Colonic mucosa (tissue), 4 donors: ENCODE measurements at regions not wholly inside any gene's neighbourhood (a gene's known extent, or its start where the extent isn't known, plus 50 kb on each side); places are given as distances from the start of the nearest gene placed in this dataset.

Source experiments
- DNase-seq: peaks from one replicate; pipeline ENCODE4 v3.0.0-alpha.2; 2020
- H3K27ac ChIP-seq: fragments of 200-600 bp; one replicate; pipeline ENCODE4 v1.8.0; 2021
- H3K27me3 ChIP-seq: fragments of 200-600 bp; one replicate; pipeline ENCODE4 v1.8.0; 2021
- H3K36me3 ChIP-seq: fragments of 200-600 bp; one replicate; pipeline ENCODE4 v1.8.0; 2021
- H3K4me1 ChIP-seq: fragments of 200-600 bp; one replicate; pipeline ENCODE4 v1.8.0; 2021; ENCODE audit warnings: mild to moderate bottlenecking
- H3K4me3 ChIP-seq: fragments of 200-600 bp; one replicate; pipeline ENCODE4 v1.8.0; 2021
- H3K9ac ChIP-seq, 2 donors: one replicate each; pipeline ENCODE4 v1.7.0; 2013; ENCODE audit warnings: control low read depth in 2 of 2, low read depth in 2 of 2, low read length in 2 of 2
- H3K9me3 ChIP-seq: fragments of 200-600 bp; one replicate; pipeline ENCODE4 v1.8.0; 2021
- CTCF ChIP-seq: fragments of 200-600 bp; IDR thresholded peaks from one replicate; pipeline ENCODE4 v1.8.0; 2022; ENCODE audit warnings: antibody characterized with exemption, mild to moderate bottlenecking
- intact Hi-C: fragments of 100-400 bp; cut with DNase I; formaldehyde crosslinking; loops from one replicate; pipeline ENCODE4 v1.14.1; 2022
- donor health status: healthy.
- donor health status: DM: no; HTN: no; CAD: no.
- donor health status: DM: no; HTN: no; CAD: no.

- no peaks in the 10 kb centered on the region for H3K9me3 ChIP-seq
- H3K9ac ChIP-seq = no peak overlapping the region
- no peak for TF ChIP-seq CTCF
- H3K36me3 ChIP-seq = no peaks in the 10 kb centered on the region
- no peaks in the 10 kb centered on the region for H3K4me1 ChIP-seq
- no peak overlapping the region for H3K27ac ChIP-seq
- no peak for DNase-seq
- H3K27me3 ChIP-seq = no peaks in the 10 kb centered on the region
- intact Hi-C loops = no loop called here
- H3K4me3 ChIP-seq = no peak overlapping the region
Observed at GRCh38 chr18:24530630-24531111, 70.2 kb downstream of the HRH4 start.

GRCh38 chr18:24534271-24534670, 73.8 kb downstream of the HRH4 start:
- H3K27me3 ChIP-seq = no peaks in the 10 kb centered on the region
- no peak for TF ChIP-seq CTCF
- intact Hi-C loops = no loop called here
- no peaks in the 10 kb centered on the region for H3K36me3 ChIP-seq
- H3K4me1 ChIP-seq = no peaks in the 10 kb centered on the region
- no peaks in the 10 kb centered on the region for H3K9me3 ChIP-seq
- no peak overlapping the region for H3K9ac ChIP-seq
- no peak overlapping the region for H3K27ac ChIP-seq
- DNase-seq = no peak
- H3K4me3 ChIP-seq = no peak overlapping the region

- Histone ChIP-seq H3K4me1 (no peaks in the 10 kb centered on the region), H3K27ac (no peak overlapping the region), H3K9me3 (no peaks in the 10 kb centered on the region), H3K9ac (no peak overlapping the region), H3K4me3 (no peak overlapping the region), H3K27me3 (no peaks in the 10 kb centered on the region), H3K36me3 (no peaks in the 10 kb centered on the region)
- DNase-seq = no peak
- intact Hi-C loops = no loop called here
- no peak for TF ChIP-seq CTCF
Observed at GRCh38 chr18:24534737-24535136, 74.3 kb downstream of the HRH4 start.

GRCh38 chr18:24535527-24536295, 75.3 kb downstream of the HRH4 start:
- Histone ChIP-seq H3K4me3 (no peak overlapping the region), H3K27ac (no peak overlapping the region), H3K9ac (no peak overlapping the region), H3K36me3 (no peaks in the 10 kb centered on the region), H3K4me1 (no peaks in the 10 kb centered on the region), H3K9me3 (no peaks in the 10 kb centered on the region), H3K27me3 (no peaks in the 10 kb centered on the region)
- intact Hi-C loops = no loop called here
- no peak for TF ChIP-seq CTCF
- DNase-seq = no peak

GRCh38 chr18:24536326-24536725, 75.9 kb downstream of the HRH4 start:
- no peaks in the 10 kb centered on the region for H3K27me3 ChIP-seq
- TF ChIP-seq CTCF = no peak
- H3K4me3 ChIP-seq = no peak overlapping the region
- H3K27ac ChIP-seq = no peak overlapping the region
- no peaks in the 10 kb centered on the region for H3K36me3 ChIP-seq
- DNase-seq = no peak
- H3K9me3 ChIP-seq = no peaks in the 10 kb centered on the region
- intact Hi-C loops = no loop called here
- no peak overlapping the region for H3K9ac ChIP-seq
- no peaks in the 10 kb centered on the region for H3K4me1 ChIP-seq
